PFSK-1 (cell line): ENCODE measurements at regions not wholly inside any gene's neighbourhood (a gene's known extent, or its start where the extent isn't known, plus 50 kb on each side); places are given as distances from the start of the nearest gene placed in this dataset.
A peak's percentile ranks its signal among the peaks of the same experiment; 100 is the strongest.

Experiments used
- FOXP2 ChIP-seq: optimal IDR thresholded peaks from 2 replicates; pipeline ENCODE3; 2011; ENCODE audit warnings: borderline replicate concordance, control low read depth, inconsistent platforms; ENCODE audit not compliant: insufficient read depth; ENCODE audit errors: extremely low read length, extremely low read depth
- POLR2AphosphoS5 ChIP-seq: IDR thresholded peaks from 2 replicates; pipeline ENCODE4 v1.6.1; 2012; ENCODE audit warnings: low read depth, mild to moderate bottlenecking, control low read depth, low read length, moderate library complexity
- REST ChIP-seq, 2 experiments: IDR thresholded peaks; 2 replicates each; pipeline versions ENCODE4 v1.6.1 to v1.8.0; 2011 to 2012; ENCODE audit warnings: low read depth in 2 of 2, low read length in 2 of 2, control low read depth in 1 of 2, inconsistent platforms in 1 of 2, mild to moderate bottlenecking in 1 of 2, moderate library complexity in 1 of 2; ENCODE audit not compliant: insufficient read depth in 1 of 2
- SIN3A ChIP-seq: IDR thresholded peaks from 2 replicates; pipeline ENCODE4 v1.6.1; 2012; ENCODE audit warnings: mild to moderate bottlenecking, low read length, moderate library complexity, borderline replicate concordance; ENCODE audit not compliant: insufficient read depth
- TAF1 ChIP-seq: IDR thresholded peaks from 2 replicates; pipeline ENCODE4 v1.6.1; 2012; ENCODE audit warnings: low read length, control low read depth, borderline replicate concordance; ENCODE audit not compliant: insufficient read depth

- TF ChIP-seq POLR2AphosphoS5 (no peak), SIN3A (no peak), FOXP2 (no peak), TAF1 (no peak), REST (IDR thresholded peaks at IDR 0.05; ENCODE audit: insufficient read depth in 1 of 2, low read depth in 2 of 2, low read length in 2 of 2) (no peak)
These were observed 79.2 kb upstream of the ETS2 start for GRCh38 chr21:38726482-38726881.

- TF ChIP-seq REST (IDR thresholded peaks at IDR 0.05; ENCODE audit: insufficient read depth in 1 of 2, low read depth in 2 of 2, low read length in 2 of 2) (no peak), SIN3A (no peak), POLR2AphosphoS5 (no peak), FOXP2 (no peak), TAF1 (no peak)
These were observed 76.4 kb upstream of the ETS2 start for GRCh38 chr21:38729291-38729690.

GRCh38 chr21:38729754-38730379, 75.9 kb upstream of the ETS2 start:
- TF ChIP-seq TAF1 (no peak), FOXP2 (no peak), SIN3A (no peak), REST (IDR thresholded peaks at IDR 0.05; ENCODE audit: insufficient read depth in 1 of 2, low read depth in 2 of 2, low read length in 2 of 2) (no peak), POLR2AphosphoS5 (no peak)

GRCh38 chr21:38733972-38734546, 71.7 kb upstream of the ETS2 start:
- peak; percentile 45 for TF ChIP-seq FOXP2
- no peak for TF ChIP-seq TAF1

- no peak for TF ChIP-seq SIN3A
- TF ChIP-seq FOXP2: no peak
- no peak for TF ChIP-seq POLR2AphosphoS5
- no peak for TF ChIP-seq REST (IDR thresholded peaks at IDR 0.05; ENCODE audit: insufficient read depth in 1 of 2, low read depth in 2 of 2, low read length in 2 of 2)
- TF ChIP-seq TAF1: no peak
These were observed 70.9 kb upstream of the ETS2 start for GRCh38 chr21:38734646-38735365.
